ENCODE measurements at regions not wholly inside any gene's neighbourhood (a gene's known extent, or its start where the extent isn't known, plus 50 kb on each side); places are given as distances from the start of the nearest gene placed in this dataset.
"Not testable (repeated sequence)": the region's sequence is repeated elsewhere in the genome, so short reads cannot be mapped to it uniquely, and the experiment has no call there.

DNA sequence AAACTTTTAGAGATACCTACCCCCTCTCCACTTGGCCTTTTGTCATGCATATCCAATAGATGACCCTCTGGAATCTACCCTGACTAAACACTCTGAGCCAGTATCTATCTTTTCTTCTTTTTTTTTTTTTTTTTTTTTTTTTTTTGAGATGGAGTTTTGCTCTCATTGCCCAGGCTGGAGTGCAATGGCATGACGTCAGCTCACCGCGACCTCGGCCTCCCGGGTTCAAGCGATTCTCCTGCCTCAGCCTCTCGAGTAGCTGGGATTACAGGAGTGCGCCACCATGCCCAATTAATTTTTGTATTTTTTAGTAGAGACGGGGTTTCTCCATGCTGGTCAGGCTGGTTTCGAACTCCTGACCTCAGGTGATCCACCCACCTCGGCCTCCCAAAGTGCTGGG lies 50.8 kb upstream of the GRIN2B start:
- H3K9ac ChIP-seq (ENCODE audit: insufficient read length); H3K4me3 ChIP-seq; H3K36me3 ChIP-seq (ENCODE audit: insufficient read depth, low read length); H3K27ac ChIP-seq; DNase-seq (ENCODE audit: low read depth, low spot score); H3K9me3 ChIP-seq (ENCODE audit: low read depth, low read length): not testable (repeated sequence)

DNA sequence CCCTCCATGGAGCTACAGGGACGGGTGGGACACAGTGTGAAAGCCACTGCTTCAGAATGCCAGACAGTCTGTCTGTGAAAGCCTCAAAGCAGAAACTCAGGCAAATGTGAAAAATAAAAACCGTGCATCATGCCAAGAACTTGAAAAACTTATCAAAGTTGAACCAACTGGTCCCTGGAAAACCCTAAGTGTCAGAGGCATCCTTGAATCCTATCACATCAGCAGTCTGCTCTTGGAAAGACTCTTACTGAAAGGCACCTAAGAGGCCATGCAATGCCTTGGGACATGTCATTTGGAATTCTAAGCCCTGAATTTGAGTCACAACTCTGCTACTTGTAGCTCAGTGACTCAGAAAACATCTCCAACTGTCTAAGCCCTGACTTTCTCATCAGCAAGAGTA lies 62.4 kb upstream of the GRIN2B start:
- no peak overlapping the region for H3K9ac ChIP-seq (ENCODE audit: insufficient read length)
- no peak for DNase-seq (ENCODE audit: low read depth, low spot score)
- H3K4me3 ChIP-seq, result no peak overlapping the region
- H3K27ac ChIP-seq, result no peak overlapping the region
- no peaks in the 10 kb centered on the region for H3K36me3 ChIP-seq (ENCODE audit: insufficient read depth, low read length)
- TF ChIP-seq EZH2 (IDR thresholded peaks at IDR 0.05), result no peak
- no peak for TF ChIP-seq POLR2AphosphoS5 (IDR thresholded peaks at IDR 0.05; ENCODE audit: borderline replicate concordance, low read depth, low read length)
- TF ChIP-seq FOXP2 (optimal IDR thresholded peaks at IDR 0.05; ENCODE audit: control extremely low read depth, extremely low read length, insufficient read depth), result no peak
- H3K9me3 ChIP-seq (ENCODE audit: low read depth, low read length), result no peaks in the 10 kb centered on the region

DNA sequence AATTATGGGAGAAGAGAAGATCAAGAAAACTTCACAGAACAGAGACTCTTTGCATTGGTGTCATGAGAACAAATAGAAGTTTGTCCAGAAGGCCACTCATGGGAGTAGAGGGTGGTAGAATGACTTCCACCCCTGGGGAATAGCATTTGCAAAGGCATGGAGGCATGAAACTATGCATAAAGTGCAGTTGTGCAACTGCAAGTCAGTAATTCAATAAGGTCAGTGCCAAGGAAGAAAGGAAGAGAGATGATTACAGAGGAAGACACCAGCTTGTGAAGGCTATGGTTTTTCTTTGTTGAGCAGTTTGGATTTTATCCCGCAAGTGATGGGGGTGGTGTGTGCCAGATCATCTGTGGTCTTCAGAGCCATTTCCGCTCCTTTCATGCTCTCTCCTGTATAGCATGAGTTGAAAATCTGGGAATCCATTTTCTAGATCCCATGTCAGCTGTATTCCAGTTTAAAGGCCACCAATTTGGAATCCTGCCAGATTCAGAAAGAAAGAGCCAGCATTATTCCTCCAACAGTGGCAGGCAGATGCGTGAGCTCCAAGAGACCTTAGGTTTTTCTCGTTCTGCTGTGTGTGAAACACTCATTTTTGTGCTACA lies 67.6 kb upstream of the GRIN2B start:
- TF ChIP-seq EZH2 (IDR thresholded peaks at IDR 0.05), result no peak
- TF ChIP-seq POLR2AphosphoS5 (IDR thresholded peaks at IDR 0.05; ENCODE audit: borderline replicate concordance, low read depth, low read length), result no peak
- TF ChIP-seq FOXP2 (optimal IDR thresholded peaks at IDR 0.05; ENCODE audit: control extremely low read depth, extremely low read length, insufficient read depth), result no peak
- H3K36me3 ChIP-seq (ENCODE audit: insufficient read depth, low read length), result no peaks in the 10 kb centered on the region
- no peak overlapping the region for H3K9ac ChIP-seq (ENCODE audit: insufficient read length)
- H3K27ac ChIP-seq, result no peak overlapping the region
- no peak for DNase-seq (ENCODE audit: low read depth, low spot score)
- no peak overlapping the region for H3K4me3 ChIP-seq
- H3K9me3 ChIP-seq (ENCODE audit: low read depth, low read length), result no peaks in the 10 kb centered on the region

DNA sequence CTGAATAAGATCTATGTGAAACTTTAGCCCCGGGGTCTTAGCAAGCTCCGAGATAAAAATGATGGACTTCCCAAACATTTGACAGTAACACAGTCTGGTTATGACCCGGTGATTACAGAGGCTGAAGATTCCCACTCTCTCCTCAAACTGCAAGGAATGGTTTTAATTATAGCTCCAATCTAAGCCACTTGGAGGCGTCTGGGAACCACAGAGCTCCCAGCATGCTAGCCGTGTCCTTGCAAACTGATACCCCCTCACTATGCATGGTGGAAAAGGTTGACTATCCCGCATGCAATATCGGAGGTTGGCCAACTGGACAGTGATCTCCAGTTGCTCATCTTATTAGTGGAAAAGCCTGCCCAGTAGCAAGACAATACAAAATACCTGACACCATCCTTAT lies 76.5 kb upstream of the GRIN2B start:
- Histone ChIP-seq H3K9me3 (ENCODE audit: low read depth, low read length) (no peaks in the 10 kb centered on the region), H3K36me3 (ENCODE audit: insufficient read depth, low read length) (no peaks in the 10 kb centered on the region), H3K4me3 (no peak overlapping the region), H3K27ac (no peak overlapping the region), H3K9ac (ENCODE audit: insufficient read length) (no peak overlapping the region)
- no peak for DNase-seq (ENCODE audit: low read depth, low spot score)
- no peak for TF ChIP-seq EZH2 (IDR thresholded peaks at IDR 0.05)
- no peak for TF ChIP-seq POLR2AphosphoS5 (IDR thresholded peaks at IDR 0.05; ENCODE audit: borderline replicate concordance, low read depth, low read length)
- TF ChIP-seq FOXP2 (optimal IDR thresholded peaks at IDR 0.05; ENCODE audit: control extremely low read depth, extremely low read length, insufficient read depth), result no peak

DNA sequence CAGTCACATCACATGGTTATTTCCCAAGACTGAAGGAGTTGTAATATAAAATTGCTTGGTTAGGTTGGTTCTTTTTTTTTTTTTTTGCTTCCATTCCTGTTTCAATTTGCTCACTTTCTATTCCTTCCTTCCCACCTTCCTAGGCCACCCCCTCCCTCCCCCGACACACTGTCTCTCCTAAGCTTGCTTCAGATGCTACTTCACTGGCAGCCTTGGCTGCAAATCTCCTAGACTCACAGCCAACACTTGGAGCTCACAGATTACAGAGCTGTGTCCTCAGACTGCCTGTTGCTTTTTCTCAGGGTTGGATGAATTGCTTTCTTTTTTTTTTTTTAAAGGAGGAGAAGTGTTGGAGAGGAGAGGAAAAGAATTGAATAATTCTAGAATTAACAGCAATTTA lies 77.3 kb upstream of the GRIN2B start:
- Histone ChIP-seq H3K27ac (no peak overlapping the region), H3K36me3 (ENCODE audit: insufficient read depth, low read length) (no peaks in the 10 kb centered on the region), H3K4me3 (no peak overlapping the region), H3K9me3 (ENCODE audit: low read depth, low read length) (no peaks in the 10 kb centered on the region), H3K9ac (ENCODE audit: insufficient read length) (no peak overlapping the region)
- TF ChIP-seq FOXP2 (optimal IDR thresholded peaks at IDR 0.05; ENCODE audit: control extremely low read depth, extremely low read length, insufficient read depth), result no peak
- no peak for TF ChIP-seq POLR2AphosphoS5 (IDR thresholded peaks at IDR 0.05; ENCODE audit: borderline replicate concordance, low read depth, low read length)
- no peak for TF ChIP-seq EZH2 (IDR thresholded peaks at IDR 0.05)
- DNase-seq (ENCODE audit: low read depth, low spot score), result no peak

DNA sequence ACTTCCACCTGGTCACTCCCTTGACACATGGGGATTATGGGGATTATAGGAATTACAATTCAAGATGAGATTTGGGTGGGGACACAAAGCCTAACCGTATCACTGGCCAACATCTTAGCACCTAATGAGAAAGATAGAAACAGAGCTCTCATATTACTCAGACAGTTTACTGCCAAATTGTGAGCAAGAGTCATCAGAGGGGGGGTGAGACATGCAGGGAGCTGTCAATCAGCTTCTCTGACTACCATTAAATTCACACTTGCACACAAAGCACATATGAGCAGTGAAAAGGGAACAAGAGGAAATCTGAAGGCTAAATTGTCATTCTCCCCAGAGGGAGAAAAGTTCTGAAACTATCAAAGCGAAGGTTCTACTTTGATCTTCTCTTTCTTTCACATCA lies 78.1 kb upstream of the GRIN2B start:
- no peak overlapping the region for H3K9ac ChIP-seq (ENCODE audit: insufficient read length)
- DNase-seq (ENCODE audit: low read depth, low spot score), result no peak
- H3K9me3 ChIP-seq (ENCODE audit: low read depth, low read length), result no peaks in the 10 kb centered on the region
- no peak overlapping the region for H3K27ac ChIP-seq
- no peaks in the 10 kb centered on the region for H3K36me3 ChIP-seq (ENCODE audit: insufficient read depth, low read length)
- H3K4me3 ChIP-seq, result no peak overlapping the region
- TF ChIP-seq EZH2 (IDR thresholded peaks at IDR 0.05) (no peak), POLR2AphosphoS5 (IDR thresholded peaks at IDR 0.05; ENCODE audit: borderline replicate concordance, low read depth, low read length) (no peak), FOXP2 (optimal IDR thresholded peaks at IDR 0.05; ENCODE audit: control extremely low read depth, extremely low read length, insufficient read depth) (no peak)

DNA sequence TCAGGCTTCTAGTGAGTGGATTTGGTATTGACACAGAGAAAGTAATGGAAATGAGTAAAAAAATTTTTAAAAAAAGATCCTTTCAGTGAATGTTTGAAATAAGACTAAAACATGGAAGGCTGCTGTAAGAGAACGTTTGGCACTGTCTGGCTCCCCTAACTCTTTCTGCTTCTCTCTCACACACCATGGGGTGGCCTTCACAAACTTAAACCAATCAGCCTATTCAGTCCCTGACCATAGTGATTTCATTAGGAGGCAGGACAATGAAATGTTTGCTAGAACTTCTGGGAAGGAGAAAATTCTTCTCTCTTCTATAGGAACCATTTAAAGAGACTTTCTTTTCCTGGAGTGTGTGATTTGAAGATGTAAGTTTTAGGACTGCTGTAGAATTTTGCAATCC lies 84.2 kb upstream of the GRIN2B start:
- Histone ChIP-seq H3K27ac (no peak overlapping the region), H3K9me3 (ENCODE audit: low read depth, low read length) (no peaks in the 10 kb centered on the region), H3K9ac (ENCODE audit: insufficient read length) (no peak overlapping the region), H3K36me3 (ENCODE audit: insufficient read depth, low read length) (no peaks in the 10 kb centered on the region), H3K4me3 (no peak overlapping the region)
- DNase-seq (ENCODE audit: low read depth, low spot score), result no peak
- TF ChIP-seq EZH2 (IDR thresholded peaks at IDR 0.05) (no peak), FOXP2 (optimal IDR thresholded peaks at IDR 0.05; ENCODE audit: control extremely low read depth, extremely low read length, insufficient read depth) (no peak), POLR2AphosphoS5 (IDR thresholded peaks at IDR 0.05; ENCODE audit: borderline replicate concordance, low read depth, low read length) (no peak)

DNA sequence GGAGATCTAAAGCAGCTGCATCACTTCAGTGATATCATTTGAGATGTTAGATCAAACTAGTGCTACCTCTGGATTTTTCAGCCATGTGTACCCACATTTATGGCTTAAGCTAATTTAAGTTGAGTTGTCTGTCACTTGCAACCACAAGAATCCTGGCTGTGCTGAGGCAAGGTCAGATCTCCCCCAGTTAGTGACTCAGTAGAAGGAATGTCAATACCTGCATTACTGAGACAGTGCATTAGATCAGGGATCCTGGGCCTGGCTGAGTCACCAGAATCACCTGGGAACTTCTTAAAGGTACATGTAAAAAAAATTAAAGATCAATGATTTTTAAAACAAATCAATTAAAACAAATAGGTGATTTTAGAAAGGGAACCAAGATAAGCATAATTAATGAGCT lies 84.6 kb upstream of the GRIN2B start:
- DNase-seq (ENCODE audit: low read depth, low spot score), result no peak
- H3K4me3 ChIP-seq, result no peak overlapping the region
- TF ChIP-seq EZH2 (IDR thresholded peaks at IDR 0.05) (no peak), POLR2AphosphoS5 (IDR thresholded peaks at IDR 0.05; ENCODE audit: borderline replicate concordance, low read depth, low read length) (no peak), FOXP2 (optimal IDR thresholded peaks at IDR 0.05; ENCODE audit: control extremely low read depth, extremely low read length, insufficient read depth) (no peak)

DNA sequence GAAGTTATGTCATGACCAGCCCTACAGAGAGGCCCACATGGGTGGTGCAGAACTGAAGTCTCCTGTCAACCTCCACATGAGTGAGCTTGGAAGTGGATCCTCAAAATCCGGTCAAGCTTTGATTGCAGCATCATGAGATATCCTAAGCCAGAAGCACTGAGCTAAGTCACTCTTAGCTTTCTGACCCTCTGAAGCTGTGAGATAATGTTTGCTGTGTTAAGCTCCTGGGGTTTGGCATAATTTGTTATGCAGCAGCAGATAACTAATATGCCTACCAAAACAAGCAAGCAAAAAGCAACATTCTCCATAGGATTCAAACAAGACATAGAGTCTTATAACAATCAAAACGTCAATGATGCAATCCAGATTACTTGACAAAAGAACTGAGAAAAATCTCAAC lies 87.6 kb upstream of the GRIN2B start:
- DNase-seq (ENCODE audit: low read depth, low spot score), result no peak
- Histone ChIP-seq H3K36me3 (ENCODE audit: insufficient read depth, low read length) (no peaks in the 10 kb centered on the region), H3K9me3 (ENCODE audit: low read depth, low read length) (no peaks in the 10 kb centered on the region), H3K27ac (no peak overlapping the region), H3K4me3 (no peak overlapping the region), H3K9ac (ENCODE audit: insufficient read length) (no peak overlapping the region)
- TF ChIP-seq EZH2 (IDR thresholded peaks at IDR 0.05) (no peak), POLR2AphosphoS5 (IDR thresholded peaks at IDR 0.05; ENCODE audit: borderline replicate concordance, low read depth, low read length) (no peak), FOXP2 (optimal IDR thresholded peaks at IDR 0.05; ENCODE audit: control extremely low read depth, extremely low read length, insufficient read depth) (no peak)

More for the DNA sequence above, 84.6 kb upstream of the GRIN2B start:
- Histone ChIP-seq H3K9ac (ENCODE audit: insufficient read length) (no peak overlapping the region), H3K36me3 (ENCODE audit: insufficient read depth, low read length) (no peaks in the 10 kb centered on the region), H3K9me3 (ENCODE audit: low read depth, low read length) (no peaks in the 10 kb centered on the region), H3K27ac (no peak overlapping the region)
